ENCODE measurements at regions not wholly inside any gene's neighbourhood (a gene's known extent, or its start where the extent isn't known, plus 50 kb on each side); places are given as distances from the start of the nearest gene placed in this dataset.

- Histone ChIP-seq H4K20me1 (ENCODE audit: insufficient read depth) (no peaks in the 10 kb centered on the region), H3K9me2 (ENCODE audit: insufficient read depth) (no peaks in the 10 kb centered on the region), H3K36me3 (ENCODE audit: low read depth) (no peaks in the 10 kb centered on the region), H3K9me3 (ENCODE audit: insufficient read depth, low read depth) (no peaks in the 10 kb centered on the region), H3K4me2 (no peak overlapping the region), H3K79me2 (ENCODE audit: low read depth) (no peaks in the 10 kb centered on the region), H3K4me3 (no peak overlapping the region), H3F3A (ENCODE audit: insufficient read depth, low read depth) (no peaks in the 10 kb centered on the region), H2AFZ (no peak overlapping the region), H3K27ac (no peak overlapping the region), H3K27me3 (ENCODE audit: insufficient read depth, low read depth) (no peaks in the 10 kb centered on the region), H3K4me1 (replicated peaks; ENCODE audit: insufficient read depth) (no peaks in the 10 kb centered on the region)
- TF ChIP-seq CTCF (conservative IDR thresholded peaks at IDR 0.05) (no peak), EZH2 (IDR thresholded peaks at IDR 0.05; ENCODE audit: low read depth) (no peak)
- BruUV-seq (replicated peaks) = no TSS peak
- ChIA-PET CTCF (no interaction called here), POLR2A (ENCODE audit: unreplicated experiment) (no interaction called here)
- intact Hi-C loops (cut with micrococcal nuclease; ENCODE audit: unreplicated experiment) = no loop called here
- no peak for DNase-seq
Observed at GRCh38 chr3:59698091-59698490, 648.3 kb upstream of the CFAP20DC start.

- DNase-seq = no peak
- CTCF ChIA-PET = no interaction called here
- Histone ChIP-seq H3K4me1 (replicated peaks; ENCODE audit: insufficient read depth) (no peaks in the 10 kb centered on the region), H3K9me2 (ENCODE audit: insufficient read depth) (no peaks in the 10 kb centered on the region; the same call in 1 of the 2 replicates), H3K79me2 (ENCODE audit: low read depth) (no peaks in the 10 kb centered on the region), H3K4me2 (no peak overlapping the region), H4K20me1 (ENCODE audit: insufficient read depth) (no peaks in the 10 kb centered on the region), H3K4me3 (no peak overlapping the region), H3F3A (ENCODE audit: insufficient read depth, low read depth) (no peaks in the 10 kb centered on the region), H3K36me3 (ENCODE audit: low read depth) (no peaks in the 10 kb centered on the region), H3K9me3 (ENCODE audit: insufficient read depth, low read depth) (no peaks in the 10 kb centered on the region), H3K27ac (no peak overlapping the region), H3K27me3 (ENCODE audit: insufficient read depth, low read depth) (no peaks in the 10 kb centered on the region), H2AFZ (no peak overlapping the region)
- TF ChIP-seq EZH2 (IDR thresholded peaks at IDR 0.05; ENCODE audit: low read depth) (no peak), CTCF (conservative IDR thresholded peaks at IDR 0.05) (no peak)
- no TSS peak for BruUV-seq (replicated peaks)
- POLR2A ChIA-PET (ENCODE audit: unreplicated experiment) = no interaction called here
- intact Hi-C loops (cut with micrococcal nuclease; ENCODE audit: unreplicated experiment) = no loop called here
Observed at GRCh38 chr3:59696783-59697182, 647.0 kb upstream of the CFAP20DC start.

GRCh38 chr3:59695860-59696259, 646.0 kb upstream of the CFAP20DC start:
- Histone ChIP-seq H3K27ac (no peak overlapping the region), H3K27me3 (ENCODE audit: insufficient read depth, low read depth) (no peaks in the 10 kb centered on the region), H3K36me3 (ENCODE audit: low read depth) (no peaks in the 10 kb centered on the region), H3K79me2 (ENCODE audit: low read depth) (no peaks in the 10 kb centered on the region), H3K4me1 (replicated peaks; ENCODE audit: insufficient read depth) (no peaks in the 10 kb centered on the region), H3F3A (ENCODE audit: insufficient read depth, low read depth) (no peaks in the 10 kb centered on the region), H3K4me3 (no peak overlapping the region), H2AFZ (no peak overlapping the region), H3K9me3 (ENCODE audit: insufficient read depth, low read depth) (no peaks in the 10 kb centered on the region), H3K4me2 (no peak overlapping the region), H3K9me2 (ENCODE audit: insufficient read depth) (no peaks in the 10 kb centered on the region; the same call in 1 of the 2 replicates), H4K20me1 (ENCODE audit: insufficient read depth) (no peaks in the 10 kb centered on the region)
- DNase-seq = no peak
- intact Hi-C loops (cut with micrococcal nuclease; ENCODE audit: unreplicated experiment) = no loop called here
- BruUV-seq (replicated peaks) = no TSS peak
- ChIA-PET CTCF (interaction anchor here (0.6 kb wide), 1 partner anchor 720 kb away, joined by 3 read pairs; no protein-coding TSS in a partner anchor), POLR2A (ENCODE audit: unreplicated experiment) (no interaction called here)
- TF ChIP-seq CTCF (conservative IDR thresholded peaks at IDR 0.05) = no peak
- no peak for TF ChIP-seq EZH2 (IDR thresholded peaks at IDR 0.05; ENCODE audit: low read depth)

Data from PC-9 (cell line).